Mammary epithelial cell (primary cell): ENCODE measurements at regions not wholly inside any gene's neighbourhood (a gene's known extent, or its start where the extent isn't known, plus 50 kb on each side); places are given as distances from the start of the nearest gene placed in this dataset.

Source experiments
- EZH2 ChIP-seq: IDR thresholded peaks from 2 replicates; pipeline ENCODE4 v1.6.1; 2012; ENCODE audit warnings: low read length, inconsistent platforms, borderline replicate concordance
- TF ChIP-seq, protein P1 (sequence below), 2 donors: IDR thresholded peaks in 1 of 2; conservative IDR thresholded peaks in 1 of 2; 2 replicates each; pipeline ENCODE4 v1.5.1; 2011 to 2012; ENCODE audit warnings: inconsistent platforms in 2 of 2, low read length in 2 of 2, mild to moderate bottlenecking in 2 of 2, control low read depth in 1 of 2, low read depth in 1 of 2; ENCODE audit not compliant: insufficient read depth in 1 of 2; ENCODE audit errors: extremely low read depth in 1 of 2

DNA sequence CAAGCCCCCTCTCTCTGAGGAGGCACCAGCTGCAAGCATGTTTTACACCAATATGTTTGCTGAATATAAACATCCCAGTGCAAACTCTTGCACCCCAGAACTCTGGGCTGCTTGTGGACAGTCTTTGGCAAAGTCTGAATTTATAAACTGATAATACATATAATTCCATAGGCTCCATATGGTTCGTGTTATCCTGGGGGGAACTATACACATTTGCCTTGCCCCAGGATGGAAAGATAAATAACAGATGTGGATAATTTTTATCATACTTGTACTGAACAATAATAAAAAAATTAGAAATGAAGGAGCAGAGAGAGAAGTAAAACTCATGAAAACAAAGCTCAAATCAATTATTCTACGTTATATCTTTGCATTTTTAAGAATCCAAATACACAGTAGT is 50.6 kb upstream of the GAS1 start:
- TF ChIP-seq, protein P1, sequence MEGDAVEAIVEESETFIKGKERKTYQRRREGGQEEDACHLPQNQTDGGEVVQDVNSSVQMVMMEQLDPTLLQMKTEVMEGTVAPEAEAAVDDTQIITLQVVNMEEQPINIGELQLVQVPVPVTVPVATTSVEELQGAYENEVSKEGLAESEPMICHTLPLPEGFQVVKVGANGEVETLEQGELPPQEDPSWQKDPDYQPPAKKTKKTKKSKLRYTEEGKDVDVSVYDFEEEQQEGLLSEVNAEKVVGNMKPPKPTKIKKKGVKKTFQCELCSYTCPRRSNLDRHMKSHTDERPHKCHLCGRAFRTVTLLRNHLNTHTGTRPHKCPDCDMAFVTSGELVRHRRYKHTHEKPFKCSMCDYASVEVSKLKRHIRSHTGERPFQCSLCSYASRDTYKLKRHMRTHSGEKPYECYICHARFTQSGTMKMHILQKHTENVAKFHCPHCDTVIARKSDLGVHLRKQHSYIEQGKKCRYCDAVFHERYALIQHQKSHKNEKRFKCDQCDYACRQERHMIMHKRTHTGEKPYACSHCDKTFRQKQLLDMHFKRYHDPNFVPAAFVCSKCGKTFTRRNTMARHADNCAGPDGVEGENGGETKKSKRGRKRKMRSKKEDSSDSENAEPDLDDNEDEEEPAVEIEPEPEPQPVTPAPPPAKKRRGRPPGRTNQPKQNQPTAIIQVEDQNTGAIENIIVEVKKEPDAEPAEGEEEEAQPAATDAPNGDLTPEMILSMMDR (conservative IDR thresholded peaks at IDR 0.05 in 1 of 2, IDR thresholded peaks at IDR 0.05 in 1 of 2; ENCODE audit: extremely low read depth in 1 of 2, insufficient read depth in 1 of 2, low read depth in 1 of 2, low read length in 2 of 2) = no peak
- no peak for TF ChIP-seq EZH2
